Astrocyte of the cerebellum (primary cell): ENCODE measurements at regions not wholly inside any gene's neighbourhood (a gene's known extent, or its start where the extent isn't known, plus 50 kb on each side); places are given as distances from the start of the nearest gene placed in this dataset.

Experiments
- DNase-seq: peaks from one replicate; pipeline ENCODE4 v3.0.0-alpha.2; 2011; ENCODE audit warnings: low read depth
- H3K4me3 ChIP-seq: 2 replicates; pipeline ENCODE4 v1.5.1; 2011; ENCODE audit warnings: mild to moderate bottlenecking, low read depth, low read length, moderate library complexity
- in situ Hi-C: cut with HindIII; loops from 2 replicates; pipeline ENCODE4 v1.10.0; 2017; ENCODE audit warnings: low sequenced_read_pairs
- TF ChIP-seq, protein P1 (sequence below): IDR thresholded peaks from 2 replicates; pipeline ENCODE4 v1.5.1; 2012; ENCODE audit warnings: low read length, low read depth, moderate library complexity, mild to moderate bottlenecking; ENCODE audit errors: missing control alignments

DNA sequence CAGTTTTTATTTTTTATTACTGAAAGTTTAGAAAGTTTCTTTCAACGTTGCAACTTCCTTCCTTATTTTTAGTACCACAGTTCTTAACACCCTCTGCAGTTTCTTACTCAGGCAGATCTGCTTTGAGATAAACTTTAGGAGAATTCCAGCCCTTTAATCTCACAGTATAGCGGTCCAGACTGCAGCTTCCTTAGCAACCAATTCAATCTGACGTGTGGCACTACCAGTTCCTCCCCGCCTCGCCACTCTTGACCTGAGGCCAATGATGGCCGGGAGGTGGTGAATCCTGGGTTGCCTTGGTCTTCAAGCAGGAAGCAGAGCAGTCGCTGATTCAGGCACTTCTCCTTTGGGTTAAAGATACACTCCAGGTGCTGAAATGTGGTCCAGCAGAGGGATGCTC lies 334.3 kb upstream of the TRPC7 start:
- DNase-seq: no peak
- TF ChIP-seq, protein P1, sequence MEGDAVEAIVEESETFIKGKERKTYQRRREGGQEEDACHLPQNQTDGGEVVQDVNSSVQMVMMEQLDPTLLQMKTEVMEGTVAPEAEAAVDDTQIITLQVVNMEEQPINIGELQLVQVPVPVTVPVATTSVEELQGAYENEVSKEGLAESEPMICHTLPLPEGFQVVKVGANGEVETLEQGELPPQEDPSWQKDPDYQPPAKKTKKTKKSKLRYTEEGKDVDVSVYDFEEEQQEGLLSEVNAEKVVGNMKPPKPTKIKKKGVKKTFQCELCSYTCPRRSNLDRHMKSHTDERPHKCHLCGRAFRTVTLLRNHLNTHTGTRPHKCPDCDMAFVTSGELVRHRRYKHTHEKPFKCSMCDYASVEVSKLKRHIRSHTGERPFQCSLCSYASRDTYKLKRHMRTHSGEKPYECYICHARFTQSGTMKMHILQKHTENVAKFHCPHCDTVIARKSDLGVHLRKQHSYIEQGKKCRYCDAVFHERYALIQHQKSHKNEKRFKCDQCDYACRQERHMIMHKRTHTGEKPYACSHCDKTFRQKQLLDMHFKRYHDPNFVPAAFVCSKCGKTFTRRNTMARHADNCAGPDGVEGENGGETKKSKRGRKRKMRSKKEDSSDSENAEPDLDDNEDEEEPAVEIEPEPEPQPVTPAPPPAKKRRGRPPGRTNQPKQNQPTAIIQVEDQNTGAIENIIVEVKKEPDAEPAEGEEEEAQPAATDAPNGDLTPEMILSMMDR: no peak
- H3K4me3 ChIP-seq: no peak overlapping the region
- in situ Hi-C loops: no loop called here

DNA sequence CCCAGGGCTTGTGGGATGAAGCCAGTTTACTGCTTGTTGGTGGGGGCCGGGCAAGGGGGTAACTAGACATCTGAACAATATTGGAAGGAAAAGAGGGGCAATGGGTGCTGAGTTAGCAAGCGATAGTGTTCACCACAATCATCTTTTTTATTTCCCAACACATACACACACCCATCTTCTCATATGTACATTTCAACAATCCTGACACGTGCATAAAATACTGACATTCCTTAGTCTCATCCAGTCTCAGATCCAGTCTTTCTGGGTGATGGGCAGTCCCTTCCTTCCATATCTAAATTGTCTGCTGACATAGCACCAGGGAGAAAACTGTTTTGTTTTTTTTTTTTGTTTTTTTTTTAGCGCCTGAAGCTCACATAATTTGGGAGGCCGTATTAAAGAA lies 333.6 kb upstream of the TRPC7 start:
- TF ChIP-seq, protein P1: no peak
- in situ Hi-C loops: no loop called here

GRCh38 chr5:136694258-136694657 lies 328.9 kb upstream of the TRPC7 start:
- TF ChIP-seq, protein P1: no peak
- in situ Hi-C loops: no loop called here
- DNase-seq: no peak
- no peak overlapping the region for H3K4me3 ChIP-seq

More for the DNA sequence above, 333.6 kb upstream of the TRPC7 start:
- DNase-seq: no peak
- no peak overlapping the region for H3K4me3 ChIP-seq

- TF ChIP-seq, protein P1: no peak
- DNase-seq: no peak
- no peak overlapping the region for H3K4me3 ChIP-seq
- in situ Hi-C loops: no loop called here
Observed at GRCh38 chr5:136689552-136689951, 324.2 kb upstream of the TRPC7 start.

DNA sequence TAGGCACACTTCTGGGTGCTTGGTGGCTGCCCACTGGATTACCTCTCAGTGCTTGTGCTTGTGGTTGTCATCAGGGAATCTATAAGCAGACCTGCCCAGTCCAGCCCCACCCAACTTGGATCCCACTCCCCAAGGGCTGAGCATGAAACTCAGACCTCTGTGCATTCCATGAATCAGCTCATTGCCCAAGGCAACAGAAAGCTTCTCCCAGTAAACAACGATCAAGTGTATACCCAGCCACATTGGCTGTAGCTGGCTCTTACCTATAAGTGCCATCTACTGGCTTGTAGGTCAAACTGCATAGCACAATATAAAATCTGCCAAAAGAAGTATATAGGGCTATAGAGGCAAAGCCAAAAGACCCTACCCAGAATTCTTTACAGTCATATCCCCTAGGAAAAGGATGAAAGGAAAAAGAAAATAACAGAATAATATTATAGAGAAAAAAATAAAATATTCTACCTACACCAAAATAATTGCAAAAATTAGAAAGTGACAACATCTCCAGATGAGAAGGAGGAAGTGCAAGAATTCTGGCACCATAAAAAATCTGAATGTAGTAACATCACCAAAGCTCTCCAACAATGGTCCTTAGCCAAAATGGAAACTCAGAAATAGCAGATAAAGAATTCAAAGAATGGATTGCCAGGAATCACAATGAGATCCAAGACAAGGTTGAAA lies 321.0 kb upstream of the TRPC7 start:
- TF ChIP-seq, protein P1: peak; percentile 51
- H3K4me3 ChIP-seq: no peak overlapping the region
- in situ Hi-C loops: no loop called here
- no peak for DNase-seq

- DNase-seq: no peak
- TF ChIP-seq, protein P1: no peak
- H3K4me3 ChIP-seq: no peak overlapping the region
- in situ Hi-C loops: no loop called here
Observed at GRCh38 chr5:136682986-136683385, 317.6 kb upstream of the TRPC7 start.
